HepG2 (cell line): ENCODE measurements at regions not wholly inside any gene's neighbourhood (a gene's known extent, or its start where the extent isn't known, plus 50 kb on each side); places are given as distances from the start of the nearest gene placed in this dataset.

ENCODE experiments used
- ATAC-seq: fragments of 200-7000 bp; cut with Tn5 transposase; 3 replicates; pipeline ENCODE4 v1.9.1; 2020; ENCODE audit warnings: mild to moderate bottlenecking, moderate library complexity
- BruUV-seq: library from RNA; stranded (reverse); fragments of 400-500 nt; replicated peaks from 2 replicates; lab custom pipeline; 2021; lab: Mats Ljungman, UMichigan
- CTCF ChIA-PET: fragments of 300-600 bp; formaldehyde crosslinking; extraction: SDS; loops from one replicate; lab custom pipeline; 2021; ENCODE audit warnings: low total read pairs, inconsistent platforms, low intra/inter-chr PET ratio; lab: Yijun Ruan, JAX
- POLR2A ChIA-PET: fragments of 350-600 bp; sonication (Branson Sonifier 250); formaldehyde crosslinking; loops from one replicate; lab custom pipeline; 2020; ENCODE audit warnings: antibody characterized with exemption, inconsistent platforms; lab: Yijun Ruan, JAX
- DNase-seq: peaks from one replicate; pipeline ENCODE4 v3.0.0-alpha.2; 2015; ENCODE audit warnings: low spot score
- FAIRE-seq: peaks from 3 replicates; lab custom pipeline; 2011; peaks lifted over from hg19 to GRCh38; lab: Jason Lieb, UNC
- H2AFZ ChIP-seq: one replicate; pipeline ENCODE4 v1.6.1; 2011; ENCODE audit warnings: low read length, inconsistent platforms
- H3K27ac ChIP-seq: fragments of 300-600 bp; 3 replicates; pipeline ENCODE4 v1.8.0; 2011; ENCODE audit warnings: mixed run types, mild to moderate bottlenecking, mixed read lengths, low read length, inconsistent platforms; ENCODE audit not compliant: insufficient read depth; ENCODE audit errors: extremely low read length
- H3K27me3 ChIP-seq, 2 experiments: fragments of 200-600 bp in 1 of 2; 2 replicates in 1 of 2; 3 replicates in 1 of 2; pipeline versions ENCODE4 v1.6.0 to v1.8.0; 2011; ENCODE audit warnings: low read length in 2 of 2, mild to moderate bottlenecking in 2 of 2, moderate library complexity in 2 of 2, inconsistent platforms in 1 of 2; ENCODE audit not compliant: insufficient read depth in 2 of 2, control insufficient read depth in 1 of 2
- H3K36me3 ChIP-seq, 2 experiments: fragments of 200-600 bp in 1 of 2; replicated peaks in 1 of 2; 2 replicates in 1 of 2; 3 replicates in 1 of 2; pipeline versions ENCODE4 v1.5.1 to v1.8.0; 2011; ENCODE audit warnings: low read length in 2 of 2, inconsistent platforms in 1 of 2; ENCODE audit not compliant: insufficient read depth in 2 of 2, control insufficient read depth in 1 of 2
- H3K4me1 ChIP-seq: 2 replicates; pipeline ENCODE4 v1.5.1; 2012; ENCODE audit warnings: low read length, inconsistent platforms; ENCODE audit not compliant: insufficient read depth
- H3K4me2 ChIP-seq: 2 replicates; pipeline ENCODE4 v1.6.0; 2011; ENCODE audit warnings: low read depth, low read length, inconsistent platforms
- H3K4me3 ChIP-seq, 3 experiments: fragments of 200-600 bp in 1 of 3; sonication (generic), shearing (Covaris generic) in 1 of 3; replicated peaks in 1 of 3; 2 replicates each; pipeline ENCODE4 v1.5.1; 2011 to 2016; ENCODE audit warnings: low read length in 3 of 3, inconsistent platforms in 2 of 3, low read depth in 2 of 3, mild to moderate bottlenecking in 2 of 3, control low read depth in 1 of 3, mixed read lengths in 1 of 3; ENCODE audit not compliant: insufficient read depth in 1 of 3
- H3K79me2 ChIP-seq: one replicate; pipeline ENCODE4 v1.6.1; 2011; ENCODE audit warnings: low read length, inconsistent platforms; ENCODE audit not compliant: insufficient read depth
- H3K9ac ChIP-seq: 2 replicates; pipeline ENCODE4 v1.6.0; 2011; ENCODE audit warnings: mild to moderate bottlenecking, low read depth, low read length, inconsistent platforms; ENCODE audit not compliant: insufficient read depth
- H3K9me3 ChIP-seq: 2 replicates; pipeline ENCODE4 v1.5.1; 2012; ENCODE audit warnings: mild to moderate bottlenecking, low read length
- H4K20me1 ChIP-seq: 2 replicates; pipeline ENCODE4 v1.6.0; 2011; ENCODE audit warnings: inconsistent platforms, mild to moderate bottlenecking, low read length, moderate library complexity; ENCODE audit not compliant: insufficient read depth
- CREB3 ChIP-seq: sonication (generic); formaldehyde crosslinking; IDR thresholded peaks from 2 replicates; pipeline ENCODE4 v1.5.0; 2020; ENCODE audit warnings: missing genetic modification reagents
- GABPB1 ChIP-seq: IDR thresholded peaks from 2 replicates; pipeline ENCODE4 v1.6.1; 2016; ENCODE audit warnings: mild to moderate bottlenecking, missing genetic modification reagents, moderate library complexity, missing compliant biosample characterization
- GLMP ChIP-seq: sonication (generic); formaldehyde crosslinking; IDR thresholded peaks from 2 replicates; pipeline ENCODE4 v1.9.0; 2021; ENCODE audit warnings: missing genetic modification reagents, mild to moderate bottlenecking, borderline replicate concordance
- HOXA5 ChIP-seq: sonication (generic); formaldehyde crosslinking; IDR thresholded peaks from 2 replicates; pipeline ENCODE4 v1.4.0; 2020; ENCODE audit warnings: missing genetic modification reagents
- KLF12 ChIP-seq: sonication (generic); formaldehyde crosslinking; IDR thresholded peaks from 2 replicates; pipeline ENCODE4 v1.4.0; 2020; ENCODE audit warnings: missing genetic modification reagents, borderline replicate concordance
- SNAPC2 ChIP-seq: sonication (generic); formaldehyde crosslinking; IDR thresholded peaks from 2 replicates; pipeline ENCODE4 v1.8.1; 2022; ENCODE audit warnings: mild to moderate bottlenecking, missing genetic modification reagents
- TRIM22 ChIP-seq: fragments of 450-650 bp; IDR thresholded peaks from 2 replicates; pipeline ENCODE4 v1.6.1; 2017
- ZNF33B ChIP-seq: sonication (generic); formaldehyde crosslinking; IDR thresholded peaks from 2 replicates; pipeline ENCODE4 v1.5.1; 2020; ENCODE audit warnings: mild to moderate bottlenecking, missing genetic modification reagents
- ZNF780A ChIP-seq: sonication (generic); formaldehyde crosslinking; IDR thresholded peaks from 2 replicates; pipeline ENCODE4 v1.8.0; 2022; ENCODE audit warnings: mild to moderate bottlenecking, missing genetic modification reagents, moderate library complexity
- ZNF83 ChIP-seq: sonication (generic); formaldehyde crosslinking; IDR thresholded peaks from 2 replicates; pipeline ENCODE4 v1.4.0; 2020; ENCODE audit warnings: missing genetic modification reagents, mild to moderate bottlenecking, borderline replicate concordance
- ZNF850 ChIP-seq: sonication (generic); formaldehyde crosslinking; conservative IDR thresholded peaks from 2 replicates; pipeline ENCODE4 v1.9.0; 2021; ENCODE audit warnings: mild to moderate bottlenecking, missing genetic modification reagents
- WGBS: methylation state at CpG from one replicate; pipeline ENCODE4 v1.1.6; 2017; ENCODE audit warnings: low lambda C conversion rate; 5-methylcytosine and 5-hydroxymethylcytosine counted together
- in situ Hi-C: cut with HindIII; loops from 2 replicates; pipeline ENCODE4 v1.10.0; 2017; ENCODE audit warnings: low pct_unique_long_range_greater_than_20kb; ENCODE audit not compliant: extremely low pct_ligation_motif_present
- intact Hi-C: fragments of 100-400 bp; cut with micrococcal nuclease; formaldehyde crosslinking; loops from one replicate; pipeline ENCODE4 v1.10.0; 2022; ENCODE audit not compliant: unreplicated experiment
- TF ChIP-seq, protein P1 (sequence below): sonication (generic); formaldehyde crosslinking; IDR thresholded peaks from 2 replicates; pipeline ENCODE4 v1.5.0; 2020; ENCODE audit warnings: missing genetic modification reagents, mild to moderate bottlenecking, borderline replicate concordance
- TF ChIP-seq, protein P2 (sequence below): sonication (generic); formaldehyde crosslinking; IDR thresholded peaks from 2 replicates; pipeline ENCODE4 v1.5.1; 2020; ENCODE audit warnings: missing genetic modification reagents, mild to moderate bottlenecking, borderline replicate concordance

GRCh38 chr6:15897063-15897876, 231.6 kb upstream of the MYLIP start (continued):
- no peak for TF ChIP-seq ZNF83 (CRISPR knock-in tag)

- H3K27ac ChIP-seq = no peak overlapping the region
- H3K79me2 ChIP-seq = no peaks in the 10 kb centered on the region
- in situ Hi-C loops (no loop called here), intact Hi-C loops (loop anchor here (5.0 kb wide), 2 partner anchors 232 to 493 kb away; partner anchors contain the start of gene MYLIP)
- FAIRE-seq (no peak), DNase-seq (no peak), ATAC-seq (no peak)
- no peaks in the 10 kb centered on the region for H4K20me1 ChIP-seq
- no peaks in the 10 kb centered on the region for H3K4me1 ChIP-seq
- H2AFZ ChIP-seq = no peak overlapping the region
- POLR2A ChIA-PET = no interaction called here
- 6% methylated on average over 4 of the region's 4 CpGs for WGBS
- CTCF ChIA-PET = interaction anchor here (0.8 kb wide), 1 partner anchor 312 kb away, joined by 3 read pairs; no protein-coding TSS in a partner anchor
- H3K9me3 ChIP-seq = no peaks in the 10 kb centered on the region
- no TSS peak for BruUV-seq
- H3K4me2 ChIP-seq = no peak overlapping the region
- no peak overlapping the region for H3K9ac ChIP-seq
- no peaks in the 10 kb centered on the region for H3K27me3 ChIP-seq
- no peaks in the 10 kb centered on the region for H3K36me3 ChIP-seq
- no peak overlapping the region for H3K4me3 ChIP-seq
- TF ChIP-seq, protein P1, sequence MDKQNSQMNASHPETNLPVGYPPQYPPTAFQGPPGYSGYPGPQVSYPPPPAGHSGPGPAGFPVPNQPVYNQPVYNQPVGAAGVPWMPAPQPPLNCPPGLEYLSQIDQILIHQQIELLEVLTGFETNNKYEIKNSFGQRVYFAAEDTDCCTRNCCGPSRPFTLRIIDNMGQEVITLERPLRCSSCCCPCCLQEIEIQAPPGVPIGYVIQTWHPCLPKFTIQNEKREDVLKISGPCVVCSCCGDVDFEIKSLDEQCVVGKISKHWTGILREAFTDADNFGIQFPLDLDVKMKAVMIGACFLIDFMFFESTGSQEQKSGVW (CRISPR knock-in tag) = no peak
- TF ChIP-seq ZNF780A (CRISPR knock-in tag) = no peak
- TF ChIP-seq KLF12 (CRISPR knock-in tag) = no peak
- TF ChIP-seq GABPB1 (CRISPR knock-in tag) = no peak
- TF ChIP-seq TRIM22 = no peak
- TF ChIP-seq ZNF850 (CRISPR knock-in tag) = no peak
- TF ChIP-seq CREB3 (CRISPR knock-in tag) = no peak
- TF ChIP-seq ZNF33B = no peak
- no peak for TF ChIP-seq GLMP
- TF ChIP-seq, protein P2, sequence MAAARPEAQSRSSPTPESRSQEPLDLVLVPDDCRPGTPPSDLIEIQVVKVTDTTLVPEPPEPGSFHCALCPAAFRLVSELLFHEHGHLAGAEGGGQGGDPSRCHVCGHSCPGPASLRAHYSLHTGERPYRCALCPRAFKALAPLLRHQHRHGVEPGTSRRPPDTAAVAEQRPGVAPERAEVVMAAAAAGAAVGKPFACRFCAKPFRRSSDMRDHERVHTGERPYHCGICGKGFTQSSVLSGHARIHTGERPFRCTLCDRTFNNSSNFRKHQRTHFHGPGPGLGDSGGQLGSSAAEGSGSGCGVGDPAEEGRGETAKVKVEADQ (CRISPR knock-in tag) = no peak
- no peak for TF ChIP-seq HOXA5 (CRISPR knock-in tag)
- TF ChIP-seq SNAPC2 = no peak
Measured at GRCh38 chr6:15894973-15895725, 232.3 kb upstream of the DTNBP1 start.
